NB4 (cell line): ENCODE measurements at regions not wholly inside any gene's neighbourhood (a gene's known extent, or its start where the extent isn't known, plus 50 kb on each side); places are given as distances from the start of the nearest gene placed in this dataset.

Experiments
- DNase-seq: peaks from one replicate; pipeline ENCODE4 v3.0.0; 2010; ENCODE audit warnings: low read depth
- H3K4me3 ChIP-seq: one replicate; pipeline ENCODE4 v1.5.1; 2011; ENCODE audit warnings: mild to moderate bottlenecking, low read depth, low read length, moderate library complexity
- MYC ChIP-seq: IDR thresholded peaks from 2 replicates; pipeline ENCODE4 v1.6.1; 2011; ENCODE audit warnings: low read depth, low read length
- POLR2A ChIP-seq: IDR thresholded peaks from 2 replicates; pipeline ENCODE4 v1.6.1; 2011; ENCODE audit warnings: mild to moderate bottlenecking; ENCODE audit not compliant: insufficient read length; ENCODE audit errors: extremely low read depth
- TF ChIP-seq, protein P1 (sequence below): IDR thresholded peaks from 2 replicates; pipeline ENCODE4 v1.6.1; 2011; ENCODE audit warnings: low read depth, low read length
- TF ChIP-seq, protein P2 (sequence below): IDR thresholded peaks from one replicate; pipeline ENCODE4 v1.5.1; 2012; ENCODE audit warnings: low read depth, low read length

DNA sequence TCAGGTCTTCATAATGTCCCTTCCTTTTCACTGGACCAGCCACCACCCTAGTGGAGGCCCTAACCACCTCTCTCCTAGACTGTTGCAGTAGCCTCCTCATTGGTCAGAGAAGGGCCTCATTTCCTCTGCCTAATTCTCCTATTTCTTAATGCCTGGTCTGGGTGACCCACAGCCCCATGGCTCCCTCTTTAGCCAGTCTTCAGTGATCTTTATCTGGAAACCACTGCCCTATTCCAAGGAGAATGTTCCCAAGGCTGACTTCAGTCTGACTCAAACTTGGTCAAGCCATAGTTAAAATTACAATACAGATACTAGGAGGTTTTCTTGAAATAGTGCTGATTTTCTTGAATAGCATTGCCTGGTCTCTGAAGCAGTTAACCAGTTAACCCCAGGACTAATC, 53.6 kb upstream of the PRPS1 start:
- no peak overlapping the region for H3K4me3 ChIP-seq
- DNase-seq: no peak
- TF ChIP-seq POLR2A (no peak), MYC (no peak)
- TF ChIP-seq, protein P1, sequence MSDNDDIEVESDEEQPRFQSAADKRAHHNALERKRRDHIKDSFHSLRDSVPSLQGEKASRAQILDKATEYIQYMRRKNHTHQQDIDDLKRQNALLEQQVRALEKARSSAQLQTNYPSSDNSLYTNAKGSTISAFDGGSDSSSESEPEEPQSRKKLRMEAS: no peak
- TF ChIP-seq, protein P2, sequence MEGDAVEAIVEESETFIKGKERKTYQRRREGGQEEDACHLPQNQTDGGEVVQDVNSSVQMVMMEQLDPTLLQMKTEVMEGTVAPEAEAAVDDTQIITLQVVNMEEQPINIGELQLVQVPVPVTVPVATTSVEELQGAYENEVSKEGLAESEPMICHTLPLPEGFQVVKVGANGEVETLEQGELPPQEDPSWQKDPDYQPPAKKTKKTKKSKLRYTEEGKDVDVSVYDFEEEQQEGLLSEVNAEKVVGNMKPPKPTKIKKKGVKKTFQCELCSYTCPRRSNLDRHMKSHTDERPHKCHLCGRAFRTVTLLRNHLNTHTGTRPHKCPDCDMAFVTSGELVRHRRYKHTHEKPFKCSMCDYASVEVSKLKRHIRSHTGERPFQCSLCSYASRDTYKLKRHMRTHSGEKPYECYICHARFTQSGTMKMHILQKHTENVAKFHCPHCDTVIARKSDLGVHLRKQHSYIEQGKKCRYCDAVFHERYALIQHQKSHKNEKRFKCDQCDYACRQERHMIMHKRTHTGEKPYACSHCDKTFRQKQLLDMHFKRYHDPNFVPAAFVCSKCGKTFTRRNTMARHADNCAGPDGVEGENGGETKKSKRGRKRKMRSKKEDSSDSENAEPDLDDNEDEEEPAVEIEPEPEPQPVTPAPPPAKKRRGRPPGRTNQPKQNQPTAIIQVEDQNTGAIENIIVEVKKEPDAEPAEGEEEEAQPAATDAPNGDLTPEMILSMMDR: no peak

DNA sequence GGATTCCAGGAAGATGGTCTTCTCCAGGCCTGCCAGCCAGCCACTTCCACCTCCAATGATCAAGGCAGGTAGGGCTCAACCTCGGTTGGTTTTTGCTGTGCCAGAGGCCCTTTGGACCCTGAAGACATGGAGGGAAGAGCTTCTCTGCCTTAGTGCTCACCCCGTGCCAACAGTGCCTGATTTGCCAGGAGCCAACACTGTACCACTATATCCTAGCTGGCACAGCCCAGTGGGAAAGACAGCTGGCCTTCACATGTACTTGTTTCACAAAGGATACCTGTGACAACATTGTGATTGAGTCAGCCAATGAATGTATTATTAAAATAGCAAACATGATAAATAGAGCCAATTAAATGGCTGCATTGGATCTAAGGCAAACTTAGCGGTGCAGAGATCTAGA, 51.9 kb upstream of the PRPS1 start:
- no peak overlapping the region for H3K4me3 ChIP-seq
- no peak for DNase-seq
- no peak for TF ChIP-seq POLR2A
- TF ChIP-seq, protein P1: no peak
- TF ChIP-seq, protein P2: no peak
- TF ChIP-seq MYC: no peak

DNA sequence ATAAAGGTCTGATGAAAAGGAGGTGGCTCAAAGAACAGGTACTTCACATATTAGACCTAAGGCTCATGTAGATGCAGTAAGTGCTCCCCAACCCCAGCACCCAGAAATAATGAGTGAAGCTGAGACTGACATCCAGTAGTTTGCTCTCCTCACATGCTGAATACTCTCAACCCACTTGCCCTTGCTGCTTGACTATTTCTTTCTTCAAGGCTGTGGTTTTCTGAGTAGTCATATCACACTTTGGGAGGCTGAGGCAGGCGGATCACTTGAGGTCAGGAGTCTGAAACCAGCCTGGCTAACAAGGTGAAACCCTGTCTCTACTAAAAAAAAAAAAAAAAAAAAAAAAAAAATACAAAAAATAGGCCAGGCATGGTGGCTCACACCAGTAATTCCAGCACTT, 51.5 kb upstream of the PRPS1 start:
- TF ChIP-seq MYC (no peak), POLR2A (no peak)
- TF ChIP-seq, protein P2: no peak
- TF ChIP-seq, protein P1: no peak
- DNase-seq: no peak
- H3K4me3 ChIP-seq: no peak overlapping the region

DNA sequence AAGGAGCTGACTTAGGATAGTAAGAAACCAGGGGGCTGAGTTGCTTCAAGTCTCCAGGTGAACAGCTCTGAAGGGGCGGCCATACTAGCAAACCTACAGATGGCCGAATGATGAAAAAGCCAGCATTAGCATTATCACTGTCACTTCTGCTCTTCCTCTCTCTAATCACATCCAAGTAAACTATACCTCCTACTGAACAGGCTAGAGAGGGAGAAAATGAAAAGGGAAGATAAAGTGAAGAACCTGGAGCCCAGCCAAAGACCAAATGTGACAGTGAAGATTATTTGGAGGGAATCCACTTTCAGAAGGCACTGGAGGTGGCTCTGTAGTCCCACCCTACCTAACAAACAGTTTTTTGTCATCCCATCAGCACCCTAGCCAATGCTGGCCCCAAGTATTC, 50.4 kb upstream of the PRPS1 start:
- no peak for TF ChIP-seq POLR2A
- TF ChIP-seq, protein P2: no peak
- TF ChIP-seq, protein P1: no peak
- no peak for TF ChIP-seq MYC
- no peak for DNase-seq
- H3K4me3 ChIP-seq: no peak overlapping the region
